ENCODE measurements at regions not wholly inside any gene's neighbourhood (a gene's known extent, or its start where the extent isn't known, plus 50 kb on each side); places are given as distances from the start of the nearest gene placed in this dataset.

DNA sequence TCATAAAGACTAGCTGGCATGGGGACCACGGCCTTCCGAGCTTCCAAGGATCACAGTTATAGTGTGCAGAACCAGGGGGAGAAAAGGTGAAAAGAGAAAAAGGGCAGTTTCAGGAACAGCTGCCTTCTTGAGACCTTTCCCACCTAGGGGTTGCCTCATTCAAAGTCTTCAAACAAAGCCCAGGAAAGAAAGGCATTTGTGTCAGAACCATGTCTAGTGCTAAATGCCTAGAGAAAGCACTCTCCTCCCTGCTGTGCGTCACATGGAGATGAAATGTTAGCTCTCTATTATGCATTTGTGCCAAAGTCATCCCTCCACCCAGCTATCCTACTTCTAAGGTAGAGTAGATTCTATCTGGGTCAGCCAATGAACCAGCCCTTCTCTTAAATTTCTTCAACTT lies 1037.3 kb upstream of the WWC1 start:
- TF ChIP-seq, protein P1, sequence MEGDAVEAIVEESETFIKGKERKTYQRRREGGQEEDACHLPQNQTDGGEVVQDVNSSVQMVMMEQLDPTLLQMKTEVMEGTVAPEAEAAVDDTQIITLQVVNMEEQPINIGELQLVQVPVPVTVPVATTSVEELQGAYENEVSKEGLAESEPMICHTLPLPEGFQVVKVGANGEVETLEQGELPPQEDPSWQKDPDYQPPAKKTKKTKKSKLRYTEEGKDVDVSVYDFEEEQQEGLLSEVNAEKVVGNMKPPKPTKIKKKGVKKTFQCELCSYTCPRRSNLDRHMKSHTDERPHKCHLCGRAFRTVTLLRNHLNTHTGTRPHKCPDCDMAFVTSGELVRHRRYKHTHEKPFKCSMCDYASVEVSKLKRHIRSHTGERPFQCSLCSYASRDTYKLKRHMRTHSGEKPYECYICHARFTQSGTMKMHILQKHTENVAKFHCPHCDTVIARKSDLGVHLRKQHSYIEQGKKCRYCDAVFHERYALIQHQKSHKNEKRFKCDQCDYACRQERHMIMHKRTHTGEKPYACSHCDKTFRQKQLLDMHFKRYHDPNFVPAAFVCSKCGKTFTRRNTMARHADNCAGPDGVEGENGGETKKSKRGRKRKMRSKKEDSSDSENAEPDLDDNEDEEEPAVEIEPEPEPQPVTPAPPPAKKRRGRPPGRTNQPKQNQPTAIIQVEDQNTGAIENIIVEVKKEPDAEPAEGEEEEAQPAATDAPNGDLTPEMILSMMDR (conservative IDR thresholded peaks at IDR 0.05; ENCODE audit: low read length): no peak
- TF ChIP-seq EZH2phosphoT487 (IDR thresholded peaks at IDR 0.05; ENCODE audit: borderline replicate concordance, low read depth, low read length): no peak
